ENCODE measurements at regions not wholly inside any gene's neighbourhood (a gene's known extent, or its start where the extent isn't known, plus 50 kb on each side); places are given as distances from the start of the nearest gene placed in this dataset.

- no peak for DNase-seq (ENCODE audit: low spot score)
Measured at GRCh38 chr15:62571072-62571471, 406.0 kb upstream of the C2CD4B start.

- no peak for DNase-seq (ENCODE audit: low spot score)
Measured at GRCh38 chr15:62572797-62573196, 407.7 kb upstream of the C2CD4B start.

DNA sequence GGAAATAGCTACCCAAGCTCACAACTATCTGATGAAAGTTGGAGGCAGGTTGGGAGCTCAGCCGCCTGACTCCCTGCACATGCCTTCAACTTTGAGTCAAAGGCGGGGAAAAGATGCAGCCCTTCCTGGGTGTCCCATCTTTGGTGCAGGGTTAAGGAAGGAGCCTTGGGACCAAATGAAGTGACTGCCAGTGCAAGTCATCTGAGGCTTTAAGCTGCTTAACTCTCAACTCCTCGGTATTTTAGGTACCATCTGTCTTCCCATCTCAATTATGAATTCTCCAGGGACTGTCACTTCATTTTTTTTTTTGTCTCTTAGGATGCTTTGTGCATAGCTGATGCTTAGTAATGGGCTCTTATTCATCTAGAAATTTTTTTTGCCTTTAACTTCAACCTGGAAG is 408.8 kb upstream of the C2CD4B start:
- no peak for DNase-seq (ENCODE audit: low spot score)

- DNase-seq (ENCODE audit: low spot score) = no peak
Measured at GRCh38 chr15:62578546-62578945, 413.5 kb upstream of the C2CD4B start.

DNA sequence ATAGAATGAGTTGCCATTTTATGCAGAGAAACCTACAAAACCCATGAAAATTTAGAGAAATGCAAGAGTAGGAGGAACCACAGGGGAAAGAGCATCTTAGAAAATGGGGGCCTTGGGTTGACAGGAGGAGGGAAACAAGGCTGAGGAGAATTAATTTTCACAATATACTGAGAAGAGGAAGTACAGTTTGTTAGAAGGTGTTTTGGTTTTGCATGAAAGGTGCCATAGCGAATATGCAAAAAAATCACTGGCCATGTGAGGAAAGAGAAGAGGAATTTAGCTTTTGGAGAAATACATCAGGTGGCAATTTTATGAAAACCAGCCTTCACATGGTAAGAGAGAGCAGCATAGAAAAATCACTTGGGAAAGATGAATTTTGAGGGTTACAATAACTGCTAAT is 413.9 kb upstream of the C2CD4B start:
- DNase-seq (ENCODE audit: low spot score) = no peak

DNA sequence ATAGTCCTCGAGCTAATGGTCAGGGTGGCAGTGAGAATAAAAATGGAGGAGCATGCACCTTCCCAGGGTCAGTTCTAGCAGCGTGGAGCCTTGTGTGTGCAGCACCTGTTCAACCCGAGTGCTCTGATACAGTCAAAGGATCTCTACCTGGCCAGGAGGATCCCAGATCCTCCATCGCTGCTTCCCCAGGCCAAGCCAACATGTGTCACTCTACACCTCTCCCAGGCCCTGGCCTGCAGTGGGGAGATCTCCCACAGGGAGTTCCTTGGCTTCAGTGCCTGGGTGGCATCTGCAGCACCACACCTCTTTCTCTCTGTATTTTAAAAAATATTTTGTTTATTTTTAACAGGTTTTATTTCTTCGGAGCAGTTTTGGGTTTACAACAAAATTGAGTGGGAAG is 414.8 kb upstream of the C2CD4B start:
- DNase-seq (ENCODE audit: low spot score) = no peak

DNA sequence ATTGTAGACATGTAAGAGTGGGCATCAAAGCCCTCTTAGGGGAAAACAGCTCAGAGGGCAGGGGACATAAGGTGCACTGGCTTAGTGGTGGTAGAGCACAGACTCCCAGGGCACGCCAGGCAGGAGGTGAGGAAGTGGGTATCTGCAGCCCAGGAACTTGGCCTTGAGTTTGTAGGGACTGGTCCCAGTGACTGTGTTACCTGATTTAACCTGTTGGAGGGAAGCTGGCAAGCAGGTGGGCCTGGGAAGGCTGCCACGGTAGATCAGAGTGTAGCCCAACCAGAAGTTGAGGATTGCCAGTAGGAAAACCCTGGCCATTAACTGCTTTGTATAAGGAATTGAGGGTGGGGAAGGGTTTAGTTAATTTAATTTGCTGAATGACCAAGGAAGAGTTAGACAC is 417.5 kb upstream of the C2CD4B start:
- DNase-seq (ENCODE audit: low spot score) = no peak

- no peak for DNase-seq (ENCODE audit: low spot score)
Measured at GRCh38 chr15:62584301-62585235, 419.5 kb upstream of the C2CD4B start.

DNA sequence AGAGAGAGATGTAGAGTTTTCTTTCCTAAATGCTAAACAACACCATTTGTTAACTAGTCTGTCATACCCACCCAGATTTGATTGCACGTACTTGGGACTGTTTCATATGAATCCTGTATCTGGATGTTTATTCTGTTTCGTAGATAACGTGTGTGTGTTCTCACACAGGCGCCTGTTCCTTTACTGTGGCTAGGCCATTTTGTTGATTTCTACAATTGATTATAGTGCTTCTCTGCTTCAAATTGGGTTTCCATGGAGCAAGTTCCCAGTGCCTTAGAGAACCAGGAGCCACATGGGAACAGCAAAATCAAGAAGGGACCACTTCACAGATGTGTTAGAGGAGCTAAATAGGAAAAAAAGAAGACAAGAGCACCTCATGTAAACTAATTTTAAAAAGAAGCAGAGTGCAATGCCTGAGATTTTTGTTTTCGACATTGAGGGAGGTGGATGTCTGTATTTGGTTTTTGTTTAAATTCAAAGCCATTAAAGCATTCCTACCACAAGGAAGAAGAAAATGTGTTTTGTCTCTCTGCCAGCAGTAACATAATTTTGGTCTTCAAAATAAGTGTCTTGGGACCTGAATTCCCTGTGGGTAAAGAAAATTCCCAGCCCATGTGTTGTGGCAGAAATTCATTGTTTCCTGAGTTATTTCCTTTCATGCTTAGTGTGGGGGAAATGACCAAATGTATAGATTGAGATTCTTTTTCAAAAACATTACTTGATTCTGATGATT is 424.0 kb upstream of the C2CD4B start:
- DNase-seq (ENCODE audit: low spot score) = no peak

DNA sequence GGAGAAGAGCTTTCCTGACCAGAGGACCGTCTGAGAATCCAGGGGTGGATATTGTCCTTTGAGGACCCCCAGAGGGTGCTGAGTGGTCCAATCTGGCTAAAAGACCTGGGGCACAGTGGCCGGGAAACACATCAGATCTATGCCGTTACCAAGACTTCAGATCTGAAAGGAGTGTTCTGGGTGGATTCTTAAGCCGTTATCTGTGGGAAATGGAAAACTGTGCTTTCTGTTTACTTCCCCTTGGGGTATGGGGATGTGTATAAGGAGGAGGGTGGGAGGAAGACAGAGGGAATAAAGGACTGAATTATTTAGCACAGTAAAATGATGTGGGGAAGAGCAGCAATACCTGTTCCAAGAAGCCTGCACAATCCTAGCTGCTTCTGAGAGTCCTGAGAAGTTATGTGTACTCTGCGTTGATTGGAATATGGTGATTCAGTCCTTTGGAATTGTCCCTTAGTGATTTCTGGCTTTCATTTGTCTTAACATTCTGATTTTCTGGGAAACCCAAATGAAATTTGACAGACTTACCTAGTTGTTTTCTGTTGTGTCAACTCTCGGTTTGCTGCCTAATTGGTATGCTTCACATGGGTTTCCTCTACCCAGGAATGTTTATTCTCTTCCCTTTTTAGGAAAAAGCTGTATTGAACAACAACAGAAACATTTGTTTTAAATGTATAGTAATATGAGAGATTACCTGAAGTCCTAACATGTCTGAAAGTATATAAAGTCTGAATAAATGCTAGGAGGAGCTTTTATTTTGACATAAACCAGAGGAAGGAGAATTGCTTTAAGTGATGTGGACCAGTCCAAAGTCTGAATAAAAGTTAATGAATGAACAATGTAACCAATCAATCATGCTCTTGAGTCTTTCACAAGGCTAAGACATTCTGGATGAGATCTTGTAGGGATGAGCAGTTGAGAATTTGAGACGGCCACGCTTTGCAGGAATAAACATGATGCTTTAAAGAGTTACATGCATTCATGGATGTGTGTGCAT is 427.1 kb upstream of the C2CD4B start:
- DNase-seq (ENCODE audit: low spot score) = no peak

DNA sequence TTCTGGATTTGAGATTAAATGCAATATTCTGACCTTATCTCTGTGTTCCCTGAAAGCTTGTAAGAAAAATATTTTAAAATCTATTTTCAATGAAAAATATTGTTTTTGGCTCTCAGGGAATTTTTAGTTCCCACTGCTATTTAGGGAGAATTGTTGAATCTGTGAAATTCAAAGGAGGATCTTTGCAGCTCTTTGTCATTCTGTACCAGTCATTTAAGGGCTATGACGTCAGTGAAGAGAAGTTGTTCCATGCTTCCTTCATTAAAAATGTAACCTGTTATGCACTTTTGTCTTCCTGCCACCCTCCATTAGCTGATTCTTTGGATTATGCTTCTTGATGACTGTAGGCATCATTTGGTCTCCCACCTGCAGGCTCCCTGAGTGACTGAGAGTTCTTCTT is 427.8 kb upstream of the C2CD4B start:
- DNase-seq (ENCODE audit: low spot score) = no peak

- no peak for DNase-seq (ENCODE audit: low spot score)
Measured at GRCh38 chr15:62593681-62594399, 428.8 kb upstream of the C2CD4B start.

DNA sequence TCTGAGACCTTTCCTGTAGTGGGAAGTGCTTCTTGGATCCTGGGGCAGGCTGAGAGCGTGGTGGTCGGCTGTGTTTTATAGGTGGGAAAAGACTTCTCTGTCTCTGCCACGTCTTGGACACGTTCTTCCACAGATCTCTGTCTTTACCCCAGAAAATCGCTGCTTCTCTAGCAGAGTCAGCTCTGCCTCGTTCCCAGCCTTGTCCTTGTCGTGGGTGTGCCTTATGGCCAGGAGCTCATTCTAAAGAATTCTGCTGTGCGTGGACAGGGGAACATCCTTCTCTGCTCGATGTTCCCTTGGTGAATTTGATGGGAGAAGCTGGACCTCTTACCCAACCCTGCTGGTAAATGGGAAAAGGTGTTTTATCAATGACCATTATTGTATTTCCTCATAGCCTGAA is 433.1 kb upstream of the C2CD4B start:
- no peak for DNase-seq (ENCODE audit: low spot score)

DNA sequence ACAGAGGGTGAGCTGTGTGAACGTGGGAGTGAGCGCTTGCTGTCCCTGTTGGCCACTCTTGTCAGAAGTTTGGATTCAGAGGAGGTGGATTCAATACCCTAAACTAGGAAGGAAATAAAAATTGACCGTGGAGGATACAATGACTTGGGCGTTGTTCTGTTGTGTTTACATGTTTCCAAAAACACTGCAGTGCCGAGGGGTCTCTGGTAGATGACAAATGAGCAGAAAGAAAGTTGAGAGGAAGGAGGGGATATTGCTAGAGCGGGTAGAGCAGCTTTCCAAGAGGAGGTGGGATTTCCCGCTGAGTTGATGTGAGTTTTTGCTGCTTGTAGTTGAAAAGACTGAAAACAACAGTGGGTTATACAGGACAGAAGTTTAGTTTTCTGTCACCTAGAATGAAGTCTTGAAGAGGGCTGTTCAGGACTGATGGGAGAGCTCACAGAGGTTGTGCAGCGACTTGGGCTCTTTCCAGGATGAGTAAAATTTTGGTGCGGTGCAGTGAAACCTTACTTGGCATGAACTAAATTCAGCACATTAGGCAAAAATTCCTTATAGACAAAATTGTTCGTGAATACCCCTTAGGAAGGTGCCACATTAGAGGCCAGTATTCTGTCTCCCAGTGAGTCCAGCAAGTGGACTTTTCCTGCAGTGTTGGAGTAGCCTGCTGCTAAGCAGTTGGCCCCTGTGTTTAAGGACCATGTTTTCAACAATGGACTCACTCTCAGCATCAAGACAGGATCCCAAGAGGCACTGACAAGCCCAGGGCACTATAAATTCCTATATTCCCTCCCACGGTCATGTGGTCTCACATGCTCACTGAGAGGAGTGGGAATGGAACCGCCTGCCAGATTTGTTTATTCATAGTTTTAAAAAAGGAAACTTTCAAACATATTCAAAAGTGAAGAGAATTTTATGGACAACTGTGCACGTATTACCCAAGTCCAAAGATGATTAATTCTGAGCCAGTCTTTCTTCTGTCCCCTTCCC is 435.0 kb upstream of the C2CD4B start:
- DNase-seq (ENCODE audit: low spot score) = no peak

GRCh38 chr15:62601777-62602545 is 436.9 kb upstream of the C2CD4B start:
- DNase-seq (ENCODE audit: low spot score) = no peak

- DNase-seq (ENCODE audit: low spot score) = no peak
Measured at GRCh38 chr15:62603742-62604141, 438.7 kb upstream of the C2CD4B start.

DNA sequence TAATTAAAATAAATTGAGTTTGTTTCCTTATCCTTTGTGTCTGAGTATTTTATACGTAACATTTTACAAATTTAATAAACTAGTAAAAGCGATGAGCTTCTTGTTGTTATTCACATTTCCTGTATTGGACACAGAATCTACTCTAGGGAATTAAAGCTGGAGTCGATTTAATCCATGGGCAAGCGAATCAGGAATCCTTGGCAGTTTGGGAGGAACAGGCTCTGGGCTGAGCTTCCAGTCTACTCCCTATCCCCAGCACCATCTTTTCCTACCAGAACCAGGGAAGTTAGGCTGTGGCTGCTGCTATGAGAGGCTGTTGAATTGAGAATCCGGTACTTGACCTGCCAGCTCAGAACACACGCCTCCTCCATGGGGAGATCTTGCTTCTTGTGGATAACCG is 437.3 kb upstream of the TPM1 start:
- DNase-seq (ENCODE audit: low spot score) = no peak

- peak; percentile 26 for DNase-seq (ENCODE audit: low spot score)
Measured at GRCh38 chr15:62606376-62607113, 436.0 kb upstream of the TPM1 start.

Data from umbilical cord (tissue), 1 donor.